PC-3 (cell line): ENCODE measurements at regions not wholly inside any gene's neighbourhood (a gene's known extent, or its start where the extent isn't known, plus 50 kb on each side); places are given as distances from the start of the nearest gene placed in this dataset.

Experiments used
- CTCF ChIP-seq: fragments of 300-600 bp; sonication (generic); conservative IDR thresholded peaks from 2 replicates; pipeline ENCODE4 v1.5.1; 2017; ENCODE audit warnings: antibody characterized with exemption, low read depth, mild to moderate bottlenecking, low read length
- EZH2 ChIP-seq: fragments of 300-600 bp; sonication (generic); IDR thresholded peaks from one replicate; pipeline ENCODE4 v1.6.1; 2017; ENCODE audit warnings: antibody characterized with exemption, mild to moderate bottlenecking, low read length; ENCODE audit not compliant: unreplicated experiment

GRCh38 chr2:3024401-3024935 is 353.1 kb downstream of the EIPR1 start:
- TF ChIP-seq CTCF: no peak
- TF ChIP-seq EZH2: no peak
